NCI-H82 (cell line): ENCODE measurements at regions not wholly inside any gene's neighbourhood (a gene's known extent, or its start where the extent isn't known, plus 50 kb on each side); places are given as distances from the start of the nearest gene placed in this dataset.
A peak's percentile ranks its signal among the peaks of the same experiment; 100 is the strongest.
"Not testable (repeated sequence)": the region's sequence is repeated elsewhere in the genome, so short reads cannot be mapped to it uniquely, and the experiment has no call there.

Experiments used
- DNase-seq: peaks from one replicate; lab custom pipeline; 2025; lab: John Stamatoyannopoulos, UW

DNA sequence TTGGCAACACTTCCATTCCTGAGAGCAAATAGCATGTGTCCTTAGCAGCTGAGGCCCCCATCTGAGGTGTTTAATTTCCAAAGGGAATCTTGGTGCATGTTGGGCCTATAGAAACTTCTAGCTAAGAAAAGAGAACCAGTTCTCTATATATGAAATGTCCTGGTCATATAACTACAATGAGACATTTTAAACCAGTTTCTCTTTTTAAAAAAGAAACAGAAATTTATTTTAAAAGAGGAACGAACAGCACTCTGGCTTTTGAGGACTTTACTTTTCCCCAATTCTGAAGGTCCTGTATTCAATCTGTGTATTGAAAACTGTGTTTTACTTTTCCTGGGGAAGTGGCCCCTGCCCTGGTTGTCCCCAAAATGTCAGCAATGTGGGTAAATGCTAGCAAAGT lies 94.0 kb upstream of the FOXN2 start:
- DNase-seq = no peak

DNA sequence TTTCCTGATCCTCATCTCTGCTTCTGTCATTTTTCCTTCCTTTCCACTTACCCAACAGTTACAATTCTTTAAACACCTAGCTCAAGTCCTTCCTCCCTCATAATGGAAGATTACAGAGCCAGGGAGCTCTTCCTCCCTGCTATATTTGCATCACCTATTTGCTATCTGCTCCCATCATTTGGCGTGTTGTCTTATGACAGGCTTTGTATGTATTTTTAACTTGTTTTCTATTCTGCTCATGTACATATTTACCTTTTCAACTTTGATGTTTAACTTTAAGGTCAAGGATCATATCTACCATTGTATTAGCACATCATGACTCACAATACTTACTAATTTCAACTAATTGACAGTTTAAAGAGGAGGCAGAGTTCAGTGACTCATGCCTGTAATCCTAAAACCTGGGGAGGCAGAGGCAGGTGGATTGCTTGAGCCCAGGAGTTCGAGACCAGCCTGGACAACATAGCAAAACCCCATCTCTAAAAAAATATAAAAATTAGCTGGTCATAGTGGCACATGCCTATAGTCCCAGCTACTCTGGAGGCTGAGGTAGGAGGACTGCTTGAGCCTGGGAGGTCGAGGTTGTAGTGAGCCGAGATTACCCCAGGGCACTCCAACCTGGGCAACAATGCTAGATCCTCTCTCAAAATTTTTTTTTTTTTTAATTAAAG lies 92.5 kb upstream of the FOXN2 start:
- DNase-seq = no peak

- DNase-seq = no peak
These were observed 86.7 kb upstream of the FOXN2 start for GRCh38 chr2:48227617-48228344.

DNA sequence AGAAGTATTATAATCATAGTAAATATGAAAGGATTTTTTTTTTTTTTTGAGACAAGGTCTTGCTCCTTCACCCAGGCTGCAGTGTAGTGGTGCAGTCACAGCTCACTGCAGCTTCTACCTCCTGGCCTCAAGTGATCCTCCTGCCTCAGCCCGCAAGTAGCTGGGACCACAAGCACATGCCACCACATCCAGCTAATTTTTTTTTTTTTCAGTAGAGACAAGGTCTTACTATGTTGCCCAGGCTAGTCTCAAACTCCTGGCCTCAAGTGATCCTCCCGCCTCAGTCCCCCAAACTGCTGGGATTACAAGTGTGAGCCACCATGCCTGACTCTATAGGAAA lies 86.2 kb upstream of the FOXN2 start:
- no peak for DNase-seq

DNA sequence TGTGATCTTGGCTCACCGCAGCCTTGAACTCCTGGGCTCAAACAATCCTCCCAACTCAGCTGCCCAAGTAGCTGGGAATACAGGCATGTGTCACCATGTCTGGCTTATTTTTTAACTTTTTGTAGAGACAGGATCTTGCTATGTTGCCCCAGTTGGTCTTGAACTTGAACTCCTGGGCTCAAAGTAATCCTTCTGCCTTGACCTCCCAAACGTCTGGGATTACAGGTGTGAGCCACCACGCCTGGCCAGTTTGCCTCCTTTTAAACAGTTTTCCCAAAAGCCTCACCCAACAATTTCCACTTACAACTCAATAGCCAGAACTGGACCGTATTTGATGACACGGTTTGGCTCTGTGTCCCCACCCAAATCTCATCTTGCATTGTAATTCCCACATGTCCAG lies 85.4 kb upstream of the FOXN2 start:
- no peak for DNase-seq

GRCh38 chr2:48230834-48231233 lies 83.6 kb upstream of the FOXN2 start:
- DNase-seq = no peak

DNA sequence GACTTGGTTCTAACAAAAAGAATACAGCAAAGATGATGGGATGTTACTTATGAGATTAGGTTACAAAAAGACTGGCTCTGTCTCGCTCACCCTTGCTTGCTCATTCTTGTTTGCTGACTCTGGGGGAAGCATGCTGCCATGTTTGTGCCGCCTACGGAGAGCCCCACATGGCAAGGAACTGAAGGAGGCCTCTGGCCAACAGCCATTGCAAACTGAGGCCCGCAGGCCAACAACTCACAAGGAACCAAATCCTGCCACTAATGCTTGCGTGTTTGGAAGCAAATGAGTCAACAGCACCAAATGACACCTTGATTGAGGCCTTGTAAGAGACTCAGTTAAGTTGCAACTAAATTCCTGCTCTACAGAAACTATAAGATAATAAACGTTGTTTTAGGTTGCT lies 82.1 kb upstream of the FOXN2 start:
- no peak for DNase-seq

- no peak for DNase-seq
These were observed 81.5 kb upstream of the FOXN2 start for GRCh38 chr2:48233005-48233404.

DNA sequence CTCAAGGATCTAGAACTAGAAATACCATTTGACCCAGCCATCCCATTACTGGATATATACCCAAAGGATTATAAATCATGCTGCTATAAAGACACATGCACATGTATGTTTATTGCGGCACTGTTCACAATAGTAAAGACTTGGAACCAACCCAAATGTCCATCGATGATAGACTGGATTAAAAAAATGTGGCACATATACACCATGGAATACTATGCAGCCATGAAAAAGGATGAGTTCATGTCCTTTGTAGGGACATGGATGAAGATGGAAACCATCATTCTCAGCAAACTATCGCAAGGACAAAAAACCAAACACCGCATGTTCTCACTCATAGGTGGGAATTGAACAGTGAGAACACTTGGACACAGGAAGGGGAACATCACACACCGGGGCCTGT lies 80.7 kb upstream of the FOXN2 start:
- not testable (repeated sequence) for DNase-seq

DNA sequence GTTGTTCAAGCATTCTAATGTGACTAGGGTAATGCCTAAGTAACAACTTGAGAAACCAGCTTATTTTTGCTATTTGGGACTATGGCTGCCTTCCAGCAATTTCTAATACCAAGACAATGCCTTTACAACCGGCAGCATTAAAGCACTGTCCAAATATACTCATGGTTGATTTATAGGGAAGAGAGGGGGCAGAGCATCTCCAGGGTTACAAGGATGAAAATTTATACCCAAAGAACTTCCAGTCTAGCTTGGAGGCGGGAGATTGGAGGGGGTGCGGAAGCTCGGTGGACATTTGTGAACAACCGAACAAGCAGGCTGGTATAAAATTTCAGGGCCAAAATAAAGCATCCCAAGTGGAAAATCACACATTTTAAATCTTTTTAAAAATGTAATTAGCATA lies 79.4 kb upstream of the FOXN2 start:
- DNase-seq = no peak

GRCh38 chr2:48238381-48238780 lies 76.1 kb upstream of the FOXN2 start:
- no peak for DNase-seq

DNA sequence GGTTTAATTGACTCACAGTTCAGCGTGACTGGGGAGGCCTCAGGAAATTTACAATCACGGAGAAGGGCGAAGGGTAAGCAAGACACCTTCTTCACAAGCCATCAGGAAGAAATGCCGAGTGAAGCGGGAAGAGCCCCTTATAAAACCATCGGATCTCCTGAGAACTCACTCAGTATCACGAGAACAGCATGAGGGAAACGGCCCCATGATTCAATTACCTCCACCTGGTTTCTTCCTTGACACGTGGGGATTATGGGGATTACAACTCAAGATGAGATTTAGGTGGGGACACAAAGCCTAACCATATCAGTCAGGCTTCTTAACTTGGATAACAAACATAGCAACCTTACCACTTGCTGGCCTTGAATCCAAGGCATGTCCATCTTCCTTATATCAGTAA lies 73.6 kb upstream of the FOXN2 start:
- DNase-seq = peak; percentile 95

GRCh38 chr2:48247206-48247605 lies 67.3 kb upstream of the FOXN2 start:
- no peak for DNase-seq

DNA sequence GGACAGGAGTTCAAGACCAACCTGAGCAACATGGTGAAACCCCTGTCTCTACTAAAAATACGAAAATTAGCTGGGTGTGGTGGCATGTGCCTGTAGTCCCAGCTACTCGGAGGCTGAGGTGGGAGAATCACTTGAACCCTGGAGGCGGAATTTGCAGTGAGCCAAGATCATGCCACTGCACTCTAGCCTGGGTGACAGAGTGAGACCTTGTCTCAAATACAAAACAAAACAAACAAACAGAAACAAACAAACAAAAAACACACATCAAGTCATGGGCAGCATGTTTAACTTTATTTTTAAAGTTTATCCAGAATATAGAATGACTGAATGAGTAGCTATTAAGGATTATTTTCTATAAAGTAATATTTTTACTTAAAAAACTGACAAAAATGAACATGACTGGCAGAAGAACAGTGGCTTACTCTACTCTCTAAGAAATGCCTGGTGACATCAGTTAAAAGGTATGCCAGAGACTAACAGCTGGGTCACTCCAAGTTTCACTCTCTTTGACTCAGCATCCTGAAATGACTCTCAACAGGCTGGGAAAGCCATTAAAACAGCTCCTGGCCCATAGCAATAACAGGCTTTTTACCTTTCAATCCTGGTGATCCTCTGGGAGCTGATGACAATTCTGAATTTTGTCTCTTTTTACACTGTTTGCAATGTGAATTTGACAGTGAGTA lies 66.1 kb upstream of the FOXN2 start:
- peak; percentile 76 for DNase-seq

GRCh38 chr2:48249025-48249424 lies 65.5 kb upstream of the FOXN2 start:
- DNase-seq = peak; percentile 66

DNA sequence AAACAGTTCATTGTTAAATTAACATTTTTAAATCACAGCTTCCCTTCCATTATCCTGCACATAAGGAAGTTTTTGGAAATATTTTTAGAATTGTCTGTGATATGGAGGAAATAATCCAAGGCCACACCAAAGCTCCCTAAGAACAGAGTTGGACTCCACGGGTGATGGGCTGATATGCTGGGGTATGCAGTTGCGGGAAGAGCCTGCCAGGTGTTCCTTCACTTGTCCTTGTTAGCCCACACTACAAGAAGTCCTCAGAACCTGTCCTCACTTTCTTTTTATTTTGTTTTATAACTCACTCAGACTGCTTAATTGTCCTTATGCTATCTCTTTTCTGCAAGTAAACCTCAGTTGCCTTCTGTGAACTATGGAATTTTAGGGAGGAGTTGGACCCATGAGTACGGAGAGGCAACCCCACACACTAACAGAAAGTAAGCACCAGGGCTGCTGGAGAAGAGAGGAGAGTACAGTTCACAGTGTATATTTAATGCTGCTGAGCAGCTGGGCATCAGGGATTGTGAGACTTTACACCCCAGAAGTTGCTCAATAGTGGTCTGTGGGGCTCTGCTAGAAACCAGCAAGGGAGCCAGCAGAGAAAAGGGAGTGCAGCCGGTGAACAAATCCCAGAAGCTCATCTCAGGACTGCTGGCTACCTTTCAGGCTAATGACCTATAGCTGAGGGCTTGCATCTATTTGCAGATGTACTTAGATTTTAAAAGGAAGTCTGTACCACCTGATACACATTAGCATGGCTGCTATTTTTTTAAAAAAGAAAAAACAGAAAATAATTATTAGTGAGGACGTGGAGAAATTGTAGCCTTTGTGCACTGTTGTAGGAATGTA lies 64.6 kb upstream of the FOXN2 start:
- DNase-seq = peak; percentile 80

GRCh38 chr2:48250474-48250844 lies 64.0 kb upstream of the FOXN2 start:
- DNase-seq = no peak

DNA sequence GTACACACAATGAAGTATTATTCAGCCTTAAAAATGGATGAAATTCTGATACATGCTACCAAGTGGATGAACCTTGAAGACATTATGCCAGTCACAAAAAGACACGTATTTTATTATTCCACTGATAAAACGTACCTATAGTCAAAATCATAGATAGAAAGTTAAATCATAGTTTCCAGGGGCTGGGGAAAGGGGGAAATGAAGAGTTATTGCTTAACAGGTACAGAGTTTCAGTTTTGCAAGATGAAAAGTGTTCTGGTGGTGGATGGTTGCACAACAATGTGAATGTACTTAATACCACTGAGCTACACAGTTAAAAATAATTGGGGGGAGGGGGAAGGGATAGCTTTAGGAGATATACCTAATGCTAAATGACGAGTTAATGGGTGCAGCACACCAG lies 63.5 kb upstream of the FOXN2 start:
- no peak for DNase-seq

- DNase-seq = peak; percentile 33
These were observed 62.9 kb upstream of the FOXN2 start for GRCh38 chr2:48251437-48252148.

- no peak for DNase-seq
These were observed 61.2 kb upstream of the FOXN2 start for GRCh38 chr2:48253301-48253700.

DNA sequence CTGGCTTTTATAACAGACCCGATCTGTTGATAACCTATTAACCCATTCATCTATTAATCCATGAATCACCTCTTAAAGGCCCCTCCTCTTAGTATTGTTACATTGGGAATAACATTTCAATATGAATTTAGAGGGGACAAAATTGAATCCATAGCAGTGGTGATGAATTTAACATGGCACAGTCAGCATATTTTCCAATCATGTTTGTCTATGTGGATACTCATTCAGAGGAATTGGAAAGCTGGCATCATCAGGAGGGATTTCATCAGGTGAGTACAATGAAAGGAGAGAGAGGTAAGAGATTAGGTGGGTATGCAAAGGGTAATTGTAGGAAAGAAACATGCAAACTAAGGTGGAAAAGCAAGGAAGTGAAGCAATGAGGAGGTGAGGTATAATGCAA lies 59.6 kb upstream of the FOXN2 start:
- DNase-seq = no peak

DNA sequence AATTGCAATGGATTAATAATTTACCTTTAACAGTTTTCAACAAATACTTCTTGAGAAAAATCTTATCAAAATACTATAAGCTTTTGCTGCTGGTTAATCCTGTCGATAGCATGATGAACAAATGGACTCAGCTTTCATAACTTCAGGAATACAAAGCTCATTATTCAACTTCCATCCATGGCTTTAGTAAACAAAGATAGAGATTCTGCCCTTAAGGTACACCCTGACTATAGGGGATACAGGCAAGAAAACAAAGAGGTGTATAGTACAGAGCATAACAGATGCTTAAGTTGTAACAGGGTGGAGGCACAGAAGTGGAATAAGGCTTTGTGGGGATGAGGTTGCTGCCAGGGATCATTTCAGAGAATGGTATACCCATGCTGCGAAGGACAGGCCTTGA lies 57.0 kb upstream of the FOXN2 start:
- no peak for DNase-seq
